ENCODE measurements at regions not wholly inside any gene's neighbourhood (a gene's known extent, or its start where the extent isn't known, plus 50 kb on each side); places are given as distances from the start of the nearest gene placed in this dataset.

GRCh38 chr1:165011186-165011585 is 345.3 kb downstream of the LMX1A start:
- TF ChIP-seq CTCF (conservative IDR thresholded peaks at IDR 0.05; ENCODE audit: low read depth, low read length) (no peak), EZH2 (IDR thresholded peaks at IDR 0.05; ENCODE audit: low read length, unreplicated experiment) (no peak)

Data from PC-3 (cell line).